DMS79 (cell line): ENCODE measurements at regions not wholly inside any gene's neighbourhood (a gene's known extent, or its start where the extent isn't known, plus 50 kb on each side); places are given as distances from the start of the nearest gene placed in this dataset.
"Not testable (repeated sequence)": the region's sequence is repeated elsewhere in the genome, so short reads cannot be mapped to it uniquely, and the experiment has no call there.

ENCODE experiments used
- DNase-seq: peaks from one replicate; lab custom pipeline; 2025; lab: John Stamatoyannopoulos, UW

DNA sequence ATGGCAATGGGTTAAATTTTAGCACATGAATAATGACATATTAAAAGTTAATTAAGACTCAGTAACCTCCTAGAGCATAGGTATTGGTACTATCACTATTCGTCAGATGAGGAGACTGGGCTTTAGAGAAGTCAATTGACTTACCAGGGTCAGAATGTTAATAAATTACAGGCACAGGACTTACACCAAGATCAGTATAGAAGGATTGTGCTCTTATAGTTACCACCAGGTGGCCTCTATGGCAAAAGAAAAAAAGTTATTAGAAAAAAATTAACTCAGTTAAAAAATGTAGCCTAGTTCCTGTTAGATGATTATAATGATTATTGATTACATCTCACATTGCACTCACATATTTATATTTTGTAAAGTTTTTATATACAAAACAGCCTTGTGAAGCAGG is 1163.7 kb downstream of the FAM181B start:
- DNase-seq, result no peak

DNA sequence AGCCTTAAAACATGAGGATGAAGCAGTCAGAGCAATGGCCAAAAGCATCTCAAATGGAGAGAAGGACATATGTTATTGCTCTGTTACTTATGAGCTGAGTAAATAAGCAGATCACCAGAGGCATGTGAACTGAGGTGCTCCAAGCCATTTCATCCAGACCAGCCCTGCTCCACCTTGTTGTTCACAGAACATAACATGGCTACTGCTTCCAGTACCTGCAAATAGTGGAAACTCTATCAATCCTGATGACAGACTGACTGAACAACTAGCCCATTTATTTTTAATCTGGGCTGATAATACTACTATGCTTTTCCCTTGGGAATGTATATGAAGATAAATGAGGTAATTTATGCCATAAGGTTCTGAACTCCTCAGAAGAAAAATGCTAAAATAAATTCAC is 1164.7 kb downstream of the FAM181B start:
- DNase-seq, result no peak

DNA sequence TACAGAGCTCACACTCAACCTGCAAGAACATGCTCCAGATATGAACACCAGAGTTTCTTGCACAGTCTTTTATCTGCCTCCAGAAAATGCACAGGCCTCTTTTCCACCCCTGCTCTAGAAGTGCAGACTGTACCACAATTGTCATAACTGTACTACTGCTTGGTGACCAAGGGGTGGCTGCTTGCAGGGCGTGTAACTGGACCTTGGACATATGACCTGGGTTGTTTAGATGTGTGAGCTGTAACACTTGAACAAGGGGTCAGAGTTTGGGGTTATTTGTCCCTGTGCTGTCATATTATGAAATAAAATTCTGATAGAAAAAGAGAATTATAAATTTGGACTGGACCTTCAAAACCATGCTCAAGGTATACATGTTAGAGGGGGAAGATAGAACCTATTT is 1185.5 kb downstream of the FAM181B start:
- no peak for DNase-seq

DNA sequence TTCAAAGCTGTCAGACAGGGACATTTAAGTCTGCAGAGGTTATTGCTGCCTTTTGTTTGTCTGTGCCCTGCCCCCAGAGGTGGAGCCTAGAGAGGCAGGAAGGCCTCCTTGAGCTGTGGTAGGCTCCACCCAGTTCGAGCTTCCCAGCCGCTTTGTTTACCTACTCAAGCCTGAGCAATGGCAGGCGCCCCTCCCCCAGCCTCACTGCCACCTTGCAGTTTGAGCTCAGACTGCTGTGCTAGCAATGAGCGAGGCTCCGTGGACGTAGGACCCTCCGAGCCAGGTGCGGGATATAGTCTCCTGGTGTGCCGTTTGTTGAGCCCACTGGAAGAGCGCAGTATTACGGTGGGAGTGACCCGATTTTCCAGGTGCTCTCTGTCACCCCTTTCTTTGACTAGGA is 1193.9 kb downstream of the FAM181B start:
- not testable (repeated sequence) for DNase-seq

DNA sequence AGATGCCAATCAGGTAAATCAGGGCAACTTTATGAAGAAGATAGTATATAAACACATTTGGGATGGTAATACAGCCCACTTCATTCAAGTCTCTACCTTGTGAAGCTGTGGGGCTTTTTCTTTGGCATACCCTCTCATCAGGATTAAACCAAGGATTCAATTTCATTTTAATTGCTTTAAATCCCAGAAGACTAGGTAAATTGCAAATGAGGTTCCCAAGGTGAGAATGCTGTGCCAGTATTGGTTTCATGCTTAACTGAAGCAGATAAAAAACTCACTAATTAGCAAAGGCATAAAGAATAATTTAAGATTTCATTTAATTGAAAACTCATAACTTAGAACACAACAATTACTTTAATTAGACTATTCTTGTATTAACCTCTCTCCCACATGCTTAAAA is 1218.1 kb downstream of the FAM181B start:
- DNase-seq, result no peak

DNA sequence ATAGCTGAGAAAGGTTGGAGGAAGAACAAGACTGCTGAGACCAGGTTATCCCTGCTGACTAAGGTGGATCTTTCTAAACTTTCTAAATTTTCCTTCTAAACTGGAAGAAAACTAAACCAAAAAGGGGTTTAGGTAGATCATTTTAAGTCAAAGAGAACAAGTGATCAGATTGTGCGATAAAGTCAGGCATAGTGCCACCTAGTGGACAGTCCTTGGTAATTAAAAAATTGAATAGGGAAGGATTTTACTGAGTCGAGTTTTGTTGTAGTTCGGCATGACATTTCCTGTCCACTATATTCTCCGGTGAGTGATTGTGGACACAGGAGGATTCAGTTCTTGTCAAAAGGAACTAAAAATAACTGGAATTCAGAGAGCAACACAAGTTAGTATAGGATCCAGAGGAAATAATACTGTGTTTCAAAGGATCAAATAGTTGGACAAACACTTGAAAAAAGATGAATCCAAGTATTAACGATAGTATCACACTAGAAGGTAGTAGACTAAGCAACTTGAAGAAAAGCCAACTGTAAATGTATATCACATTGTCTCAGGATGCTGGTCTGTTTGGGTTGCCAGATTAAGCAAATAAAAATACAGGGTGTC is 1236.4 kb downstream of the FAM181B start:
- no peak for DNase-seq

DNA sequence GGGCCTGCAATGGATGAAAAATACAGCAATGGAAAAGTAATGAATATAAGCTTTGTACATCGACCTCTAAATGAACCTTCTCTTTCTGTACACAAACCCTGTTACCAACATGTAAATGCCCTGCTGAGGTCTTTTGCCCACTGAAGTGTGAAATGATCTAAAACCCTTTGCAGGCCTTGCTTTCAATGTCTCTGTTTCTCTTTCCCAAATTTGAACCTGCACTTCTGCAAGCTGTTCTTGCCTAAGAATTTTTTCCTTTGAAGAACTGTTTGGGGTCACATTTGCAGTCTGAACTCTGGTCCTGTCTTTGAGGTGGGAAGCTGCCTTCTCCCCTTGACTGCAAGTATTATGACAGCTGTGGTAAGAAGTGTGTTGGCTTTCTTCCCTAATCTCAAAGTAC is 1237.1 kb downstream of the FAM181B start:
- DNase-seq, result no peak

DNA sequence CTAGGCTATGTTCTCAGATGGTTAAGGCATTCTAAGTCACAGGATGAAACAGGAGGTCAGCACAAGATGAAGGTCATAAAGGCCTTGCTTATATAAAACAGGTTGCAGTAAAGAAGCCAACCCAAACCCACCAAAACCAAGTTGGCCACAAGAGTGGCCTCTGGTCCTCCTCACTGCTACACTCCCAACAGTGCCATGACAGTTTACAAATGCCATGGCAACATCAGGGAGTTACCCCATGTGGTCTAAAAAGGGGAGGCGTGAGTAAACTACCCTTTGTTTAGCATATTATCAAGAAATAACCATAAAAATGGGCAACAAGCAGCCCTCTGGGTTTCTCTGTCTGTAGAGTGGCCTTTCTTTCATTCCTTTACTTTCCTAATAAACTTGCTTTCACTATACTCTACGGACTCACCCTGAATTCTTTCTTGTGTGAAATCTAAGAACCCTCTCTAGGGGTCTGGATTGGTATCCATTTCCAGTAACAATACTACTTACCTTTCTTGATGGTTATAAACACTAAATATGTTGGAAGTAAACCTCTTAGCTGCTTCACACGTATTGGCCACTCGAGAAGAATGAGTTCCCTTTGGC is 1237.9 kb downstream of the FAM181B start:
- DNase-seq, result no peak

DNA sequence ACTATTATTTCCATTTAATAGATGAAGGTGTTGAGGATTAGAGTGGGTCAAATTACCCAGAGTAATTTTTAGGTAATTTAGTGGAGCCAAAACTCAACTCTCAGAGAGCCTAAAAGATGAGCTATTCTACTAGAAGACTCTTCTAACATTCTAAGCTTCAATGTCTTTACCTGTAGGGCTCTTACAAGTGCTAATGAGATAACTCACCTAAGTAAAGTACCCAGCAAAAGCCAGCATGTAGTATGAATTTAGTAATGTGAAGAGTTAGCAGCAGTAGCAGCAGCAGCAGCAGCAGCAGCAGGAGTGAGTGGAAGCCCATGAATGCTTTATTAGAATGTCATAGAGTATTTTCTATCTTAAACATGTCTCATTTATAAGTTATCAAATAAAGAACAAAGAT is 1239.2 kb downstream of the FAM181B start:
- DNase-seq, result no peak

DNA sequence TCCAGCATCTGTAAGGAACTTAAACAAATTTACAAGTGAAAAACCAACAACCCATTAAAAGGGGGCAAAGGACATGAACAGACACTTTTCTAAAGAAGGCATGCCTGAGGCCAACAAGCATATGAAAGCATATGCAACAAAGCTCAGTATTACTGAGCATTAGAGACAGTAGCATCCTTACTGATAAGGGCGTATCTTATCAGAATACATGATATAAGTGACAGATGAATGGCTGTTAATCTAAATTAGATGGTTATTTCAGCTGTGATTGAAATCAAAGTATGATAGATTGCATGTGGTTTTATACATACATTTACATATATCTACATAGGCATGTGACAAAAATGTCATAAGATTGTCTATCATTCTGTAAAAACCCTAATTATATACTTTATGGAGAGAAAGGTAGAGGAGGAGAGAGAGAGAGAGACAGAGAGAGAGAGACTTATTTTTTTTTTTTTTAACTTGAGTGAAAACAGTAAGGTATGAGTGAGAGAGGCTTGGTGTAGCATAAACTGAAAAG is 1240.7 kb downstream of the FAM181B start:
- no peak for DNase-seq

DNA sequence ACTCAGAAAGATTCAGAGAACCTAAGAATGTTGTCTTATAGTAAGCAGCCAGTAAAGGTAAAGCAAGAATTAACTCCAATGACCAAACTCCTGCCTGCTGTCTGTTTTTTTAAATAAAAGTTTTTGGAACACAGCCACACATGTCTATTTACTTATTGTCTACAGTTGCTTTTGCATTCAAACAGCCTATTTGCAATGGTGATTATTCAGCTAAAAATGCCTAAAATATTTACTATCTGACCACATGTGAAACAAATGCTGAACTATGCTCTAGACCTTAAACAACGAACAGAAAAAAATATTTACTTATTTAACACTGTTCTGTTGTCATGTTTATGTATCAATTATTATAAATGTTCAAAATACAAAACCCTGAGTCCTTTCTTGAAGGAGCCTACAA is 1246.6 kb downstream of the FAM181B start:
- no peak for DNase-seq

DNA sequence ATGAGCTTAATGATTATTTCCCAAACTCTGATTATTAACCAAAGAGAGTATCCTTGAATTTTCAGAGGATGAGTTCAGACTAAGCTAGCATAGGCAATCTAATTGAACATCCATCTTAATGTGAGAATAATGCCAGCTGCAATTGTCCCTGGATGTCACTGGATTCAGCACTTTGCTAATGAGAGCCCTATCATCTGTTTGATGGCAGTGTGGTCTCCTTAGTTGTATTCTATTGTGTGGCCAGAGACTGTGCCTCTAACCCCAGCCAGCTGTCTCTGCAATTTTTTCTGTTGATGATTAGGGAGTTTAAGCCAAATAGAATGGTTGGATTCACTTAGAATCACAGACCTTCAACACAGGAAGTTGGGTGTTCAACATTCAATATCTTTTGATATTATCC is 1249.5 kb downstream of the FAM181B start:
- DNase-seq, result no peak

DNA sequence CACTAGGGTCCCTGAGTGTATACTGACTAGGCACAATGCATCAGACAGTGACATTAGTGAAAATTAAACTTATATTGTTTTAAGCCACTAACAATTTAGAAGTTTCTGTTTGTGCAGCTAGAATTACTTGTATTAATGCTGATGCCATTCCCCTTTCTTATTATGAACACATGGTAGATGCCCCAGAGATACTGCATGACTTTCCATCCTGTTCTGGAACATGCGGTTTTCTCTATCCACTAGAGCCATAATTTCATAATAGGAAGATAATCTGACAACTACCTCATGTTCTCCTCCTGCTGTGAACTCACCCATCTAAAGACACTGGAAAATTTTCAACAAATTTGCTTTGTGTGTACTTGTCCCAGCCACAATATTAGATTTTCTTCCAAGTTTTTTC is 1256.4 kb downstream of the FAM181B start:
- DNase-seq, result no peak

DNA sequence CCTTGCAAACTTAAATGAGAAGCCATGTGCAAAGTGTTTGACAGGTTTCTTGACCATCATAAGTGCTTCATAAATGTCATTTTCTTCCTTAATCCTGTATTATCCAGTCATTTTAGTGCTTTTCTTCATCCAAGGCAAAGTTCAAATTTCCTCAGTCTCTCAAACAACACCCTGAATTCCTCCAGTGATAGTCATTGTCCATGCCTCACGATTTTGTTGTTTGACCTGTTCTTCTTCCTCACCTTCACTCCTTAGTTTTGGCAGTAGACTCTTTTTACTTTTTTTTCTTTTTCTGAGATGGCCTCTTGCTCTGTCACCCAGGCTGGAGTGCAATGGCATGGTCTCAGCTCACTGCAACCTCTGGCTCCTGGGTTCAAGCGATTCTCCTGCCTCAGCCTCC is 1257.3 kb downstream of the FAM181B start:
- no peak for DNase-seq

DNA sequence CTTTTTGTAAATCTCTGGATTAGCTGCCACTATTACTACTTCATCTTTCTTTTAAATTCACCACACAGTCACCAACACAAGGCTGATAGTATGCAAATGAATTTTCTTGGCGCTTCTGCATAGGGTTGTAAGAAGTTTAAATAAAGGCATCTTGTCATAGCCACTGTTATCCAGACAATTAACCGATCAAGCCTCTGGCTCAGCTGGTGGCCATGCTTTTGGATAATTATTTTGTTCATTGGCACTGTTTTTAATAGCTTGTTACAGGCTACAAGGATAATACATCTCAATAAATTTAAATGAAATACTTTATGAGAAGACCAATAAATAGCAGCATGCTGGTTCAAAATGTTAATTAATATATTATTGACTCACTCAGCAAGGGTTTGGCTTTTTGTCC is 1261.0 kb downstream of the FAM181B start:
- DNase-seq, result no peak

DNA sequence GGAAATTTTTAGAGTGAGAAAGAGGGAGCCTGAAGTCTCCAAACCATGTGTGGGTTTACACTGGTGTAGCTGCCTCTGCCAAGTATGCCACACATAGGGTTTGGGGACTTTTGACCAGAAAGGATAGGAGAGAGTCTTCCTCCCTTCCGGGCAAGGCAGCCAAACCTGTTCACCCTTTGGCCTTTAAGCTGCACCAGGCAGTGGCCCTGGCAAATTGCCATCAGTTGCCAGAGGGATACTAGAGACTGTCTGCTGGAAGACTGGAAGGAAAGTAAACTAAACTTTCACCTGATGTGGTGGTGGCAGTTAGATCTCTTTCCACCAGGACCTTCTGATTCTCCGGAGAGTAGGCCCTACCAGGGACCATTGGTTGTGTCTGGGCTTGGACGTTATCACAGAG is 1263.2 kb downstream of the FAM181B start:
- no peak for DNase-seq

DNA sequence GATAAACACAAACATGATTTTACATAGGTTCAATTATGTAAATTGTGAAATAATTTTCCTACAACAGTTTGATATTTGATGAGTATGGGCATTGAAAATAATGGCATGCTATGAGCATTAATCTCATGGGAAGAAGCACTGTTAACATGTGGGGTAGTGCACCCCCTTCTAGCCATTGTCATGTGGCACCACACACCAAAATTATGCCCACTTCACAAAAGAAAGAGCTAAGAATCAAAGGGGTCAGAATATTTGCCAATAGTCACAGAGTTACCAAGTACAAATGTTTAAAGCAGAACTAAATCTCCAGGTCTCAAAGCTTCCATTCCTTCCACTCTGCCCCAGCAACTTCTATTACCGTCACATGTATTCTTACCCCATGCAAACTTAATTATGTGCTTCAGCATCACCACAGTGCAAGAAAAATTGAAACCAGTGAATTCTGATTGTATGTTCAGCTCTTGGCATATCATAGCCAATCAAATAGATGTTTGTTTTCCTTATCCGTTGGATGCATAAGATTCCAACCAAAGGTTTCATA is 1273.8 kb downstream of the FAM181B start:
- DNase-seq, result no peak

DNA sequence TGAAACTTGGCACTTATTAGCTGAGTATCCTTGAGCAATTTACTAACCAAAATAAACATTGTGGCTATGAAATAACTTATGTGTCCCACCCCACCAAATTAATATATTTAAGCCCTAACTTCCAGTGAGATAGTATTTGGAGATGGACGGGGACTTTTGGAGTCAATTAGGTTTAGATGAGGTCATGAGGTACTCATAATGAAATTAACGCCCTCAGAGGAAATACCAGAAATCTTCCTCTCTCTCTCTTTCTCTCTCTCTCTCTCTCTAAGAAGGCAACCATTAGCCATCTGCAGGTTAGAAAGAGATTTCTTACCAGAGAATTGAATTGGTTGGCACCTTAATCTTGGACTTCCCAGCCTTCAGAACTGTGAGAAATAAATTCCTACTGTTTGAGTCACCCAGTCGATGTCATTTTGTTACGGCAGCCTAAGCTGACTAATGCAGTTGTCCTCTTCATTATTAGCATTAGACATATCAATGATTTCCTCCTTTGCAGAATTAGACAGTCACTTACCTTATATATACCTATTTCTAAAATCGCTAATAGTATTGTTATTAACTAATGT is 1284.0 kb downstream of the FAM181B start:
- DNase-seq, result no peak

DNA sequence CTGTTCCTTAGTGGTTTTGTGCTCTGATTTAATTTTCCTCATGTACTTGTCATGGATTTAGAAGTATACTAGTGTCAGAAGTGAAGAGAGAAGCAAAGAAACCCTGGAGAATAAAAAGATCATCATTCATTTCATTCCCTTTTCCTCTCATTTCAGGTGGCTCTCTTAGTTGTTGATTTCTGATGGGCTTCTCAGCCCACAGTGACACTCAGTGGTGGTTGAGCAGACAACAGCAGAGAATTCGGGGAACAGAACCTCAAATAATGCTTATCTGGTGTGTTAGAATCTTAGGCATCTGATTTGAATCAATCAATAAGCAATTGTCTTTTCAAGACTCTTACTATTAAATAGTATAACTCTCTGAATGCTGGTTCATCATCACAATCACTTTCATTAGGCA is 1289.4 kb downstream of the FAM181B start:
- no peak for DNase-seq

DNA sequence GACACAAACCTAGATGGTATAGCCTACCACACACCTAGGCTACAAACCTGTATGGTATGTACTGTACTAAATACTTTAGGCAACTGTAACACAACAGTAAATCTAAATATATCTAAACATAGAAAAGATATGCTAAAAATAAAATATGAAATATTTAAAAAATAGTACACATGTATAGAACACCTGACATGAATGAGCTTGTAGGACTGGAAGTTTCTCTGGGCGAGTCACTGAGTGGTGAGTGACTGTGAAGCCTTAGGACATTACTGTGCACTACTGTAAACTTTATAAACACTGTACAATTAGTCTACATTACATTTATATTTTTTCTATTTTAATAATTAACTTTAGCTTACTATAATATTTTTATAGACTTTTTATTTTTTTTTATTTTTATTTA is 1301.3 kb downstream of the FAM181B start:
- no peak for DNase-seq

DNA sequence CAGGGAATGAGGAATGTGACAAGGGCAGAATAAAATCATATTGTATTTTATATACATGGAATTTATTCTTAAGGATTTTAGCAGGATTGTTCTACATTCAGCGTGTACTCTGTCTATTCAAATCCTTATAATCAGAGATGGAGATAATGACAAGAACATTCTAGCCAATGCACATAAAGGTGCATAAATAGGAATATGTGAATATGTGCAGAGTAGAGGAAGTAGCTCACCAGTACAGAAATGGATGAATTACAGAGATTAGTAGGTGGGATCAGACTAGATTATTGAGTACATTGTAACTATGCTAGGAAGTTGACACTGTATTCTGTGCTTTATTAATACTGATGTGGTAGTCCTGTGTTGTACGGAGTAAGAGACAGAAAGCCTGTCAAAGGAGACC is 1308.8 kb downstream of the FAM181B start:
- DNase-seq, result no peak

DNA sequence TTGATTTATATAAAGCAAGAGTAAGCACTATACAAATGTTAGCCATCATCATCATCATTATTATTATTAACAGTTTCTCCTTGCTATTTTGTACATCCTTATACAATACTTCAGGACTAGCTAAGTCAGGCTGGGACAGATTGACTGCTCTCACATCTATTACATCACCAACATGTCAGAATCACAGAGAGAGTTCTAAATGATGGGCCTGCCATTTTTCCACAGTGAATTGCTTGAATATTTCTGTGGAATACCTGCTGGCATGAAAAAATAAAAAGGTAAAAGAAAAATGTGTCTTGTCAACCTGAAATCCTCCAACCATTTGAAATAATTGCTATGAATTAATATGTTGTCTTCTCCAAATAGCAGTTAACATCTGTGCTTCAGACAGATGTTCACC is 1311.3 kb downstream of the FAM181B start:
- DNase-seq, result no peak

DNA sequence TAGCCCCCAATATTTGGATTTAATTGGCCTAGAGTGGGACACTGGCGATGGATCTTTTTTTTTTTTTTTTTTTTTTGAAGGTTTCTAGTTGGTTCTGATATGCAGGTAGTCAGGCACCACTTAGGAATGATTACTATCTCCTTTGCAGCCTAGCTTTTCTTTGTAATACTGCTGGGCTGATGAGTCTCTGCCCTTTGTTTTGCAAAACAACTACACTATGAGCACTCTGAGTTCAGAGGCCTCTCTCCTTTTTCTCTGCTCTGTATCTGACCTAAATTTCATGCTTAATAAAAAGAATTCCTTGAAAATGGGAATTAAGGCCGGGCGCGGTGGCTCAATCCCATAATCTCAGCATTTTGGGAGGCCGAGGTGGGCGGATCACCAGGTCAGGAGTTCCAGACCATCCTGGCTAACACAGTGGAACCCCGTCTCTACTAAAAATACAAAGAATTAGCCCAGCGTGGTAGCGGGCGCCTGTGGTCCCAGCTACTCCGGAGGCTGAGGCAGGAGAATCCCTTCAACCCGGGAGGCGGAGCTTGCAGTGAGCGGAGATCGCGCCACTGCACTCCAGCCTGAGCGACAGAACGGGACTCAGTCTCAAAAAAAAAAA is 1312.3 kb downstream of the FAM181B start:
- no peak for DNase-seq
